GM21447 (cell line): ENCODE measurements at regions not wholly inside any gene's neighbourhood (a gene's known extent, or its start where the extent isn't known, plus 50 kb on each side); places are given as distances from the start of the nearest gene placed in this dataset.
"Not testable (repeated sequence)": the region's sequence is repeated elsewhere in the genome, so short reads cannot be mapped to it uniquely, and the experiment has no call there.

ENCODE experiments used
- ATAC-seq: cut with Tn5 transposase; IDR thresholded peaks from one replicate; pipeline ENCODE4 v1.9.1; 2021; ENCODE audit not compliant: unreplicated experiment

- no peak for ATAC-seq
These were observed 335.3 kb upstream of the ARHGEF26 start for GRCh38 chr3:153785901-153786300.

- no peak for ATAC-seq
These were observed 331.8 kb upstream of the ARHGEF26 start for GRCh38 chr3:153789380-153789779.

- not testable (repeated sequence) for ATAC-seq
These were observed 324.1 kb upstream of the ARHGEF26 start for GRCh38 chr3:153797056-153797455.

GRCh38 chr3:153809097-153809496 is 312.1 kb upstream of the ARHGEF26 start:
- ATAC-seq = no peak

- no peak for ATAC-seq
These were observed 302.9 kb upstream of the ARHGEF26 start for GRCh38 chr3:153818338-153818737.

- ATAC-seq = no peak
These were observed 301.2 kb upstream of the ARHGEF26 start for GRCh38 chr3:153820035-153820434.

- not testable (repeated sequence) for ATAC-seq
These were observed 292.8 kb upstream of the ARHGEF26 start for GRCh38 chr3:153828346-153828745.

- ATAC-seq = no peak
These were observed 291.5 kb upstream of the ARHGEF26 start for GRCh38 chr3:153829606-153830170.

- ATAC-seq = no peak
These were observed 290.6 kb upstream of the ARHGEF26 start for GRCh38 chr3:153830552-153830951.

GRCh38 chr3:153835540-153835939 is 285.6 kb upstream of the ARHGEF26 start:
- ATAC-seq = no peak

GRCh38 chr3:153840487-153840886 is 280.7 kb upstream of the ARHGEF26 start:
- no peak for ATAC-seq

- ATAC-seq = no peak
These were observed 277.2 kb upstream of the ARHGEF26 start for GRCh38 chr3:153843994-153844393.

- no peak for ATAC-seq
These were observed 275.9 kb upstream of the ARHGEF26 start for GRCh38 chr3:153845311-153845710.

GRCh38 chr3:153848702-153849101 is 272.5 kb upstream of the ARHGEF26 start:
- no peak for ATAC-seq

- no peak for ATAC-seq
These were observed 268.8 kb upstream of the ARHGEF26 start for GRCh38 chr3:153852355-153852754.

GRCh38 chr3:153853163-153853562 is 268.0 kb upstream of the ARHGEF26 start:
- no peak for ATAC-seq

GRCh38 chr3:153855772-153856171 is 265.4 kb upstream of the ARHGEF26 start:
- ATAC-seq = peak; percentile 65

GRCh38 chr3:153856932-153857331 is 264.3 kb upstream of the ARHGEF26 start:
- no peak for ATAC-seq

GRCh38 chr3:153864793-153865192 is 256.4 kb upstream of the ARHGEF26 start:
- ATAC-seq = no peak

GRCh38 chr3:153866901-153867300 is 254.3 kb upstream of the ARHGEF26 start:
- no peak for ATAC-seq

GRCh38 chr3:153874348-153874747 is 246.8 kb upstream of the ARHGEF26 start:
- ATAC-seq = not testable (repeated sequence)

- ATAC-seq = no peak
These were observed 240.7 kb upstream of the ARHGEF26 start for GRCh38 chr3:153880493-153880892.

- no peak for ATAC-seq
These were observed 240.0 kb upstream of the ARHGEF26 start for GRCh38 chr3:153881201-153881600.
